Adipocyte (in vitro differentiated cells): ENCODE measurements at regions not wholly inside any gene's neighbourhood (a gene's known extent, or its start where the extent isn't known, plus 50 kb on each side); places are given as distances from the start of the nearest gene placed in this dataset.

ENCODE experiments used
- DNase-seq: peaks from one replicate; pipeline ENCODE4 v3.0.0-alpha.2; 2015; ENCODE audit warnings: low read depth
- H3K27me3 ChIP-seq: replicated peaks from 2 replicates; pipeline ENCODE4 v1.7.0; 2013; ENCODE audit warnings: mild to moderate bottlenecking, low read length, moderate library complexity; ENCODE audit not compliant: control insufficient read depth, insufficient read depth
- H3K36me3 ChIP-seq: 2 replicates; pipeline ENCODE4 v1.7.0; 2013; ENCODE audit warnings: low read length, mild to moderate bottlenecking, moderate library complexity; ENCODE audit not compliant: control insufficient read depth, insufficient read depth, severe bottlenecking
- H3K4me1 ChIP-seq: 2 replicates; pipeline ENCODE4 v1.7.0; 2013; ENCODE audit warnings: mild to moderate bottlenecking, low read length, moderate library complexity; ENCODE audit not compliant: control insufficient read depth, insufficient read depth
- H3K4me3 ChIP-seq: 2 replicates; pipeline ENCODE4 v1.7.0; 2013; ENCODE audit warnings: mild to moderate bottlenecking, low read length, moderate library complexity
- H3K9ac ChIP-seq: 2 replicates; pipeline ENCODE4 v1.7.0; 2013; ENCODE audit warnings: mild to moderate bottlenecking, low read length, moderate library complexity
- H3K9me3 ChIP-seq: 2 replicates; pipeline ENCODE4 v1.7.0; 2013; ENCODE audit warnings: mild to moderate bottlenecking, low read length, moderate library complexity; ENCODE audit not compliant: control insufficient read depth

DNA sequence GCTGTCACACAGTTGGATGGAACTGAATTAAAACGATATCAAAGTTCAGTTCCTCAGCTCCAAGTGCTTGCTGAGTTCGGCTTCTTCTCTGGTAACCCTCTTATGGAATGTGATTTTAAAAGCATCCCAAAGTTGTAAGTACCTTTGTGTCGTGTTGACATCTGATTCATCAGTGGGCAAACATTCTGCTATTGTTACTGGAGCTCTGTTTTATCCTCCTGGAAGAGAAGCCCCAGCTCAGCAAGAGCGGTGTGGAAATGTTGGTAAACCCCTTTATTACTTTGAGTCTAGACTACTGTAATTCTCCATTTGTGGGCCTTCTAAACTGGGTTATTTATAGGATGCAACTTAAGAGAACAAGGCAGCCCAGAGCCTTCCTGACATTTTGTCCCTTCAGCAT lies 699.3 kb upstream of the WWC1 start:
- Histone ChIP-seq H3K4me1 (no peaks in the 10 kb centered on the region), H3K4me3 (no peak overlapping the region), H3K27me3 (no peaks in the 10 kb centered on the region), H3K36me3 (no peaks in the 10 kb centered on the region), H3K9me3 (no peaks in the 10 kb centered on the region), H3K9ac (no peak overlapping the region)
- DNase-seq = no peak

DNA sequence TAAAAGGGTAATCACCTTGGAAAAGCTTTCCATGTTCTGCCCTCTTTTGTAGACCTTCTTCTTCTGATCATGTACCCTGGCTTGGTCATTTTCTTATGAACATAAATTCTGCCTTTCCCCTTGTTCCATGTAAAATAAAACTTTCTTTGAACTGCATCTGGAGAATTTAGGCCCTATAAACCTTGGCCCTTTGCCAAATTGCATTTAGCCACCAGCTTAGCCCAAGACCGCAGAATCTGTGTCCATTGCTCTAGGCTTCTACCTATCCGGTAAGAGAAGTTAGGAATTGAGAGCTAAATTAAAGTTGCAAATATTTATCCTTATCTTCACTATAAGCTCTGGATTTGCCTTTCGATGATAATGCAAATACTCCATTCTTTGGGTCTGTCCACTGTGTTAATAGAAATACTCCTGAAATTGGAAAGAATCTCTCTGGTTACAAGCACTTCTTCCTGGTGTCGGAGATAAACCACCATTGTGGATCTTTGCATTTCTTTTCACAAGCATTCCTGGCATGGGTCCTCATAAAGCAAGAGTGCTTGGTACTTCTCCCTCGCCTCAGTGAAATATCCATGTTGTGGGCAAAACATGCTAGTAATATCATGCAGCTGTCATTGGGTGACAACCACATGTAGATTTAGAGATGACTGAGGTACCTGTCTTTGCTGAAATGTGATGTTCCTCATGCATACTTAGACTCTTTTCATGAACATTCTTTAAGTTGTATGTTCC lies 698.0 kb upstream of the WWC1 start:
- H3K36me3 ChIP-seq = no peaks in the 10 kb centered on the region
- DNase-seq = no peak
- no peaks in the 10 kb centered on the region for H3K27me3 ChIP-seq
- no peaks in the 10 kb centered on the region for H3K4me1 ChIP-seq
- H3K9me3 ChIP-seq = no peaks in the 10 kb centered on the region
- H3K9ac ChIP-seq = no peak overlapping the region
- H3K4me3 ChIP-seq = no peak overlapping the region

DNA sequence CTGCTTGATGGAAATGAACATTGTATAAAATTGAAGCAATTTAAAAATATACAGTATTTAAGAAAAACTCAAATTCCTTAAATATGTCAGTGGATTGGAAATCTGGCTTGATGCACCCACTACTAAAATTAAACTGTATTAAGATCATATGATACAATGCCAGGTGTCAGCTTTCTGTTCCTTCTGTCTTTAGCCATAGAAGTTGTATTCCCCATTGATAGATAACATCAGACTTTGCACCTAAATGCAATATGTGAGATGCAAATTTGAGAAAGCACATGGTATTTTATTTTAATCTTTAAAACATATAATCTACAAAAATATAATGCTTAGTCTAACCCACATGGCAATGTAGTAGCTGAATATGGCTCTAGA lies 697.4 kb upstream of the WWC1 start:
- no peak overlapping the region for H3K9ac ChIP-seq
- no peak overlapping the region for H3K4me3 ChIP-seq
- no peaks in the 10 kb centered on the region for H3K27me3 ChIP-seq
- DNase-seq = no peak
- H3K9me3 ChIP-seq = no peaks in the 10 kb centered on the region
- no peaks in the 10 kb centered on the region for H3K4me1 ChIP-seq
- H3K36me3 ChIP-seq = no peaks in the 10 kb centered on the region

DNA sequence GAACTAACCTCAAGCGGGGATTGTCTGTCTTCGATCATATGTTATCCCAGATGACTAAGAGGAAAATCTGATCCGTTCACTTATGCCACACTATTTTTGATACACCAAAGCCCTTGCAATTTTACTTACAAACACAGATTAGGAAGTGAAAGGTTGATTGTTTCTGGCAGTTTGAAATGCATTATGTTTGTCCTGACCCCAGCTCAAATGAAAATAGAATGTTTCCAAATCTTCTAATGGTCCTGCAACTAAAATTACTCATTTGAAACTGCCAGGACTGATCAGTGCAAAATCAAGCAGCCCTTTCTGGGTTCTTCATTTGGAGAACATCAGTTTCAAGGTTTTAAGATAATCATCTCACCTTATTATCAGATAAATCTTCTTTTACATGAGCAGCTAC lies 696.7 kb upstream of the WWC1 start:
- Histone ChIP-seq H3K27me3 (no peaks in the 10 kb centered on the region), H3K4me3 (no peak overlapping the region), H3K9me3 (no peaks in the 10 kb centered on the region), H3K36me3 (no peaks in the 10 kb centered on the region), H3K4me1 (no peaks in the 10 kb centered on the region), H3K9ac (no peak overlapping the region)
- peak; percentile 30 for DNase-seq

DNA sequence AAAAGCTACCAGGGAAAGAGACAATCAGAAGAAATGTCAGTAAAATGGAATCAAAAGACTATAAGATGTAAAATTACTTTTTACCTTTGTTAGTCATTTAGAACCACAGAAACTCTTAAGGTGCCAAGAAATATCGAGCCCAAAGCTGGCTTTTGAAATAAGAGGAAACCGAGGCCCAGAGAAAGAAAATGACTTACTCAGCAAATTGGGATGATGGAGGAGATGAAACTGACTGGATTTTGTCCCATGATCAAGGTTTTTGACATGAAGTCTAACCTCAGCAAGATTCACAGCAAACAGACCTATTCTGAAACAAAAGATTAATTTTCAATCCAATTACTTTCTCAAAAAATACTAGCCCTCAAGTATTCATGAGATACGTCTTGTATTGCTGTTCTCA lies 696.2 kb upstream of the WWC1 start:
- Histone ChIP-seq H3K9me3 (no peaks in the 10 kb centered on the region), H3K4me3 (no peak overlapping the region), H3K27me3 (no peaks in the 10 kb centered on the region), H3K4me1 (no peaks in the 10 kb centered on the region), H3K36me3 (no peaks in the 10 kb centered on the region), H3K9ac (no peak overlapping the region)
- DNase-seq = no peak

DNA sequence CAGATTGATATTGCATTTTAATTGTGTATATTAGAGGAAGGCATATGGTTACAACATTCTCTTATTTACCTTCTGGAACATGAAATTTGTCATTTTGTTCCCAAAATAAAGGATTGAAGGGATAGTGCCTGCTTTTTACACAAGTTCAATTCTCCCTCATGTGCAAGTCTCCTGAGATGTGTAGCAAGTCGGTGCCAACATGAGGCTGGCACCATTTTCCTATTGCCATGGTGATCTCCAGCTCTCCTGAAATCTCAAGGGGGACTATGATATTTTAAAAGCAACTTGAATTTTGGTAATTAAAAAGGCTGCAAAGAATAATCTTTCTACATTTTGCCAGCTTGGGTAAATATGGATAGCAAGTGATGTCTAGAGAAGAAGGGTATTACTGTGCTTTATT lies 693.3 kb upstream of the WWC1 start:
- no peak overlapping the region for H3K4me3 ChIP-seq
- no peak overlapping the region for H3K9ac ChIP-seq
- H3K4me1 ChIP-seq = peaks cover 4% of the 10 kb centered on the region
- no peak for DNase-seq
- H3K36me3 ChIP-seq = no peaks in the 10 kb centered on the region
- no peaks in the 10 kb centered on the region for H3K27me3 ChIP-seq
- no peaks in the 10 kb centered on the region for H3K9me3 ChIP-seq

DNA sequence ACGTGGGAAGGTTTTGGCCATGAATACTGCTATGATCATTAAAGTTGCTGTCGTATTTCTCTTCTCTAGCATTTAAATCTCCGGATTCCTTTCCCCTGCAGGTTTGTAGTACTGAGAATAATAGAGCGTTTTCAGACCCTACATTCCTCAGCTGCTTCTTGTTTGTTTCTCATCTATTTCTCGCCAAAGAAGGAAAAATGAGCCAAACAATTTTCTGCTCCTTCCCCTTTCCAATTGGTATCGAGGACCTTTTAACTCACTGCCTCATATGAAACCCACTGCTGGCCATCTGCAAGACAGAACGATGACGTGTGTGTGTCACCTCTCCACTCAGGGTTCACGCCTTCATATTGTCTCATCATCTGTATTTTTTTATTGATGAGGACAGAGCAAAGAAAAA lies 689.4 kb upstream of the WWC1 start:
- no peaks in the 10 kb centered on the region for H3K36me3 ChIP-seq
- no peak overlapping the region for H3K9ac ChIP-seq
- H3K4me1 ChIP-seq = peaks cover 4% of the 10 kb centered on the region
- peak overlapping the region; percentile 21 for H3K4me3 ChIP-seq
- no peaks in the 10 kb centered on the region for H3K27me3 ChIP-seq
- no peaks in the 10 kb centered on the region for H3K9me3 ChIP-seq
- DNase-seq = no peak

DNA sequence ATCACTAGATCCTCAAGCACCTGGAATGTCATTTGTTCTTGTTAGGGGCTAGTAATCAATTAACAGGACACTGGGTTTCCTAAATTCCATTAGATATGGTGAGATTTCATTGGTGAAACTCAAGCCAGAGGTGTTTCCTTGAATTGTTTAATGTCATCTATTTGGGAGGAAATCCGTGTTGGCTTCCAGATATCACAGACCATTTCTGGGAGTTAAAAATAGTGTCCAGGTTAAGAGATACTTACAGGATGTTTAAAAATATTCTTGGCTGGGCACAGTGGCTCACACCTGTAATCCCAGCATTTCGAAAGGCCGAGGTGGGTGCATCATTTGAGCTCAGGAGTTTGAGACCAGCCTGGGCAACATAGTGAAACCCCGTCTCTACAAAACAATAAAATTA lies 688.3 kb upstream of the WWC1 start:
- Histone ChIP-seq H3K36me3 (no peaks in the 10 kb centered on the region), H3K9ac (no peak overlapping the region), H3K4me3 (no peak overlapping the region), H3K4me1 (peaks cover 4% of the 10 kb centered on the region), H3K9me3 (no peaks in the 10 kb centered on the region), H3K27me3 (no peaks in the 10 kb centered on the region)
- DNase-seq = no peak

DNA sequence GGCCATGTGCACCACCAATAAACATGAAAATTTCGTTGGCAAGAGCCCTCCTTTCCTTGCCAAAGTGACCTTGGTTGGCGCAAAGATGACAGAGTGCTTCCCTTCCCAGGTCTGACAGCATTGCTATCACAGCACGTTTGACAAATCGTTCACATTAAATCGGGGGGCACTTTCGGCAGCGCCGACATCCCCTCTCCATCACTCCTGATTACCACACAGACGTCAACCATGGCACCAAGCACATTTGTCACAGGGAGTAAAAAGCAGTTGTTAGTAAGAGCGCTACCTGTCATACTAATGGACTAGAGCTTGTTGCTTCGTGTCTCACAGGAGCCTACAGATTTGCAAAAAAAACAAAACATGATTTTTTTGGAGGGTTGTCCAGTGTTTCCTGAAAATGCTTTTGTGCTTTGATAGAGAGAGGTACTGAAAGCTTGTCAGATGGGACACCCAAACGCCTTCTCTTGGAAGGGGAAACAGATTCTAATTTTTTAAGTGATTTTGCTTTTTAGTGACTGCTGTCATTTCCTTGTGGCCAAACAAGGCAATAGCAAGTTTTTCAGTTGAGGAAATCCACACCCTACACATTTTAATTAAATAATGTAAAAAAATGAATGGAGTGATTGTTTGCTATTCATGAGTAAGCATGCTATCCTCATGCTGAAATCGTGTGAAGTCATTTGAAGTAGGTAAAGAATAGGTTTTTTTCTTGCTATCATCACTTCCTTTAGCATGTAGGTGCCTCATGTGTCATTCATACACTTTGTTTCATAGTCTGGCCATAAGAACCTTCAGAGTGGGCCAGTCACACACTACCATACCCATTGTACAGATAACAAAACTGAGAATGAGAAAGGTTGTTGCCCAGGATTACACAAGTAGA lies 682.8 kb upstream of the WWC1 start:
- no peak overlapping the region for H3K4me3 ChIP-seq
- no peaks in the 10 kb centered on the region for H3K9me3 ChIP-seq
- no peak for DNase-seq
- H3K9ac ChIP-seq = no peak overlapping the region
- H3K4me1 ChIP-seq = no peaks in the 10 kb centered on the region
- H3K27me3 ChIP-seq = no peaks in the 10 kb centered on the region
- no peaks in the 10 kb centered on the region for H3K36me3 ChIP-seq

DNA sequence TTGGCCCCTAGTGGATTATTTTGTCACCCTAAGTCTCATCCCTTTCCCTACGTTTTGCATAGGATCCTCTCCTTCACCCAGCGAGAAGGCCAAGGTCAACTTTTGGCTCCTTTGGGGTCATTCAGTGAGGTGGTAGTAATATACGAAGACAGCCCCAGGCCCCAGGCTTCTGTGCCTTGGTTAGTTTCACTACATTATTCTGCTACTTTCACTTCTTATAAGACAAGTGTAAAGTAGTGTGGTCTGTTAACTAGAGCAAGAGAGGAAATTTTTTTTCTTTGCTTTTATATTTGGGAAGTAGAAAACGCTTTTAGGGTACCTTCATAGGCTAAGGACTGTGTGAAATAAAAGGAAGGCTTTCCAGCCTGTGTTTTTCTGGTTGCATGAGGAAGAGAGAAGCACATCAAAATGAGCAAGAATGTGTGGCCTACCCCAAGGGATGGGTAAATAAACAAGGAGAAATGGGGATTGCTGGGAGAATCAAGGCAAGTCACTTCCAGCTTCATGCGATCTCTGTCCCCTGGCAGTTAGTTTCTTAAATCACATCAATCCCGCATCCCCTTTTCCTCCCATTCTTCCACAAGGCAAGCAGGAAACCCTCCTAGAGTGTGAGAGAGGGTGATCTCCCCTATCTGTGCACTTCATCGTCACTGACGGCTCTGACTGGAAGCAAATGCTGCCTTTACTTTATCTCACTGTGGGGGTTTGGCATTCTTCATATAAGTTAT lies 677.0 kb upstream of the WWC1 start:
- Histone ChIP-seq H3K4me1 (peaks cover 11% of the 10 kb centered on the region), H3K4me3 (no peak overlapping the region), H3K27me3 (no peaks in the 10 kb centered on the region), H3K36me3 (no peaks in the 10 kb centered on the region), H3K9me3 (no peaks in the 10 kb centered on the region), H3K9ac (no peak overlapping the region)
- DNase-seq = no peak
